SK-N-MC (cell line): ENCODE measurements at regions not wholly inside any gene's neighbourhood (a gene's known extent, or its start where the extent isn't known, plus 50 kb on each side); places are given as distances from the start of the nearest gene placed in this dataset.
"Not testable (repeated sequence)": the region's sequence is repeated elsewhere in the genome, so short reads cannot be mapped to it uniquely, and the experiment has no call there.

Source experiments
- DNase-seq: peaks from one replicate; pipeline ENCODE4 v3.0.0-alpha.2; 2011; ENCODE audit warnings: low read depth, low spot score
- H3K27ac ChIP-seq: fragments of 200-600 bp; sonication (generic); 2 replicates; pipeline ENCODE4 v1.5.1; 2016; ENCODE audit warnings: mixed run types
- H3K36me3 ChIP-seq: fragments of 200-600 bp; sonication (generic); 2 replicates; pipeline ENCODE4 v1.6.1; 2017; ENCODE audit warnings: antibody characterized with exemption, low read length, mixed read lengths; ENCODE audit not compliant: insufficient read depth
- H3K4me3 ChIP-seq: fragments of 200-600 bp; sonication (generic); 2 replicates; pipeline ENCODE4 v1.5.1; 2016
- H3K9ac ChIP-seq: fragments of 200-600 bp; sonication (generic); 2 replicates; pipeline ENCODE4 v1.8.0; 2017; ENCODE audit warnings: mixed run types, mixed read lengths; ENCODE audit not compliant: insufficient read length
- H3K9me3 ChIP-seq: fragments of 200-600 bp; sonication (generic); 2 replicates; pipeline ENCODE4 v1.6.1; 2017; ENCODE audit warnings: low read depth, mild to moderate bottlenecking, antibody characterized with exemption, low read length, moderate library complexity, mixed read lengths
- EZH2 ChIP-seq: fragments of 200-600 bp; sonication (generic); IDR thresholded peaks from one replicate; pipeline ENCODE4 v1.6.1; 2017; ENCODE audit warnings: antibody characterized with exemption
- FOXP2 ChIP-seq: optimal IDR thresholded peaks from 2 replicates; pipeline ENCODE3; 2011; ENCODE audit warnings: mild to moderate bottlenecking, moderate library complexity; ENCODE audit not compliant: insufficient read depth; ENCODE audit errors: extremely low read length, control extremely low read depth
- POLR2AphosphoS5 ChIP-seq: IDR thresholded peaks from 2 replicates; pipeline ENCODE4 v1.6.1; 2012; ENCODE audit warnings: mild to moderate bottlenecking, low read depth, low read length, borderline replicate concordance

DNA sequence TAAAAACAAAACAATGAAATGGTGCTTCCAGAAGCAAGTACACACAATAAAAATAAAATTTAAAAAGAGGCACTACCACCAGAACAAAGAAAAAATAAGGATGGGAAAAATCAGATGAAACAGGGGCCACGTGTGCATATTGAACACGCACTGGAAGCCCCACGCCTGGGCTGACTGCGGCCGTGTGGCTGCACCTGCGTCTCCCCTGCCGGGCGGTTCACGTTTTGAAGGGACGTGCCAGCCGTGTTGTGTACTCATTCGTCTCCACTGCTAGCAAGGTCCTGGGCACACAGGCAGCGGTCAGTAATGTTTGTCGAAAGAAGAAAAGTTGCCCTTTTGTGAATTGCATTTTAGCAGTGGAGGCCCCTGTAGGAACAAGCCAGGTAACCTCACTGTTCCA, 255.9 kb upstream of the RNF32 start:
- no peak overlapping the region for H3K9ac ChIP-seq
- TF ChIP-seq POLR2AphosphoS5, result no peak
- TF ChIP-seq EZH2, result no peak
- TF ChIP-seq FOXP2, result no peak
- H3K36me3 ChIP-seq, result no peaks in the 10 kb centered on the region
- H3K27ac ChIP-seq, result no peak overlapping the region
- no peak overlapping the region for H3K4me3 ChIP-seq
- no peaks in the 10 kb centered on the region for H3K9me3 ChIP-seq
- no peak for DNase-seq

DNA sequence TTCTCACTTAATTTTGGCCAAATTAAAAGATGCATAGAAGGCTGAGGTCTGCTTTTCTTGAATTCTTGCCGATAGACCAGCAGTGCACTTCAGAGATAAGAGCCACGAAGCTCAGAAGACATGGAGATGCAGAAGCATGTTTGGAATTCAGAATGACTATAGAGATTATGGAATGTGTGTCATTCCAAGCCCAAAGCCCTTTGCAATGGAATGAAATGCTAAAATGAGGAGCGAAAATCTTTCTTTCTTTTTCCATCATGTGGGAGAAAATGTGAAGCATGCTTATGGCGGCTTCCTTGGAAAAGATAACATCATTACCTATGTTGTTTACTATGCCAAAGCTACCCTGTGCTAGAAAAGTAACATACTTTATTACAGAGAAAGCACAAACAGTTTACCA, 257.0 kb upstream of the RNF32 start:
- TF ChIP-seq FOXP2 (no peak), EZH2 (no peak), POLR2AphosphoS5 (no peak)
- no peak overlapping the region for H3K27ac ChIP-seq
- no peak overlapping the region for H3K4me3 ChIP-seq
- H3K9ac ChIP-seq, result no peak overlapping the region
- no peak for DNase-seq
- H3K9me3 ChIP-seq, result no peaks in the 10 kb centered on the region
- no peaks in the 10 kb centered on the region for H3K36me3 ChIP-seq

DNA sequence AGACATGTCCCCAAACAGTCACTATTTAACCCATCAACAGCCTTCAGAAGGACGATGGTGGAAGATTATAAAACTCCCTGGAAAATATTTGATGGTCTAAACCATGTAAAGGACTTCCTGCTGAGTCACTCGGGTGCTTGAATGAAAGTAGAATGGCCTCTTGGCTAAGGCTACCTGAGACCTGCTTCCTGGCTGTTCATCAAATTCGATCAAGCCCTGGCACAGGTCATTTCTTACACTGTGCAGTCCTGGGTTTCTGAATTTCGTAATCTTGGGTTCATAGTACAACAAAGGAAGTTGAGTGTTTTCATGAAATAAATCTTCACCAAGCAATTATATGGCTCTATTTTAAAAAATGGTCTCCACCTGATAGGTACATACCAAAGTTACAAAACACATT, 260.3 kb upstream of the RNF32 start:
- no peak for DNase-seq
- Histone ChIP-seq H3K4me3 (no peak overlapping the region), H3K36me3 (no peaks in the 10 kb centered on the region), H3K27ac (no peak overlapping the region), H3K9me3 (no peaks in the 10 kb centered on the region), H3K9ac (no peak overlapping the region)
- no peak for TF ChIP-seq FOXP2
- no peak for TF ChIP-seq POLR2AphosphoS5
- TF ChIP-seq EZH2, result no peak

DNA sequence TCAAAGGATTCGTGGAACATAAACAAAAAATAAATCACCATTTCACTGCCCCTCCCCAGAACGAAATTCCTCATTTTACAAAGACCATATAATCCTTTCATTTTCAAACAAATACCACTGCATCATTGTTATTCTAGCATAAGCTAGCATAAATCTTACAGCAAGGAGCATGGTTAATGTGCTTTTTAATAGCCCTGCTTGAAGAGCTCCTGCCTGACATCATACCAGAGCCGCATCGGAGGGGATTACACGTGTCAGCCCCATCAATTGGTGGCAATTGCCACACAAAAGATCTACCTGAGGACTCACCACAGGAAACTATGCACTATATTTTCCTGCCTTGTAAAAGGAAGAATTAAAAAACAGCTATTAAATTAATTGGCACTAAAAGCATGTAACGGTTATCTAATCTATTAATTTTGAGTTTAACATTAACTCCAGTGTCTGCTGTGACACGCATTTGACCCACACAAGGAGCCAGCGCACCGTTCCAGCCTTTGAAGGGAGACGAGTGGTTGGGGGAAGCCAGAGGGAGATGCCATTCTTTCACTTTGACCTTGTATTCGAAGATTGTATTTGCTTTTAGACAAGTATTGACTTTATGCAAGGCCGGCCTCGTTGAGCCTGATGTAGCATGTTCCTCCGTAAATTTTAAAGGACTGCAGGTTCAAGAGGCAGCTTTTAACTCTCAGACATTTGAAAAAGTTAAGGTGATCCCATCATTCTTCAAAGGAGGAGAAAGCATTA, 261.1 kb upstream of the RNF32 start:
- TF ChIP-seq FOXP2 (no peak), EZH2 (no peak), POLR2AphosphoS5 (no peak)
- DNase-seq, result no peak

DNA sequence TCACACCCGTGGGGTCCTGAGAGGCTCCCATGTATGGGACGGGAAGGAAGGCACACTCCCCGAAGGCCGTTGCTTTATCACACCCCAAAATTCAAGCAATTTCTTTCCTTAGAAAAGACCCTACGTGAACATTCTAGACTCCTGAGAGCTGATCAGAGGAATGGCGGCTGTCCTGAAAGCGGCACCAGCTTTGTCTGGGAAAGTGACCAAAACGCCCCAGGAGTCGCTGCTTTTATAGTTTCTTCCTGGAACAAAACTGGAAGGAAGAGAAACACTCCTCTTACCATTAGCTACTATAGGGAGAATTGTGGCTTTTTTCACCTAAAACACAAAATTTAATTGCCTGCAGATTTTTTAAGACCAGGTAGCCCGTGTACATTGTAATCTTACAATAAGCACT, 261.8 kb upstream of the RNF32 start:
- H3K9me3 ChIP-seq, result no peaks in the 10 kb centered on the region
- H3K4me3 ChIP-seq, result no peak overlapping the region
- TF ChIP-seq POLR2AphosphoS5, result no peak
- no peak for TF ChIP-seq EZH2
- no peak for TF ChIP-seq FOXP2
- no peak overlapping the region for H3K9ac ChIP-seq
- no peak overlapping the region for H3K27ac ChIP-seq
- no peak for DNase-seq
- H3K36me3 ChIP-seq, result no peaks in the 10 kb centered on the region

More for the DNA sequence above, 261.1 kb upstream of the RNF32 start:
- H3K9ac ChIP-seq, result no peak overlapping the region
- H3K4me3 ChIP-seq, result no peak overlapping the region
- H3K27ac ChIP-seq, result no peak overlapping the region
- no peaks in the 10 kb centered on the region for H3K36me3 ChIP-seq
- H3K9me3 ChIP-seq, result no peaks in the 10 kb centered on the region

DNA sequence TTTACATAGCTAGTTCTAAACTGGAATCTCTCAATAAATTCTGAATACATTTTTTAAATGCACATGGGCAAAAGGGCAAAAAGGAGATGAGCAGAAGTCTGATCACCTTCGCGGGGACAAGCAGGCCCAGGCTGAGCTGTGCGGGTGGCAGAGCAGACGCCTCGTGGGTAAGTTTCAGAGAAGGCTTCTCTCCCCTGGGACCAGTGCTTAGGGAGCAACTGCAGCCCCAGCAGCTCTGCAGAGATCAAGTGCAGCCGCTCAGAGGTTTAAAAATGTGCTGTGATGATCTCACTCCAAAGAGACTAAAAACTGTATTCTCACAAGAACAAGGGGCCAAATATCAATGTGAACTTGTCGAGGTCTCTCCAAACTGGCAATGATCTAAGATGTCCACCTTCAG, 264.3 kb upstream of the RNF32 start:
- TF ChIP-seq EZH2, result no peak
- no peak for TF ChIP-seq FOXP2
- TF ChIP-seq POLR2AphosphoS5, result no peak
- DNase-seq, result no peak
- Histone ChIP-seq H3K36me3 (no peaks in the 10 kb centered on the region), H3K4me3 (no peak overlapping the region), H3K9me3 (no peaks in the 10 kb centered on the region), H3K27ac (no peak overlapping the region), H3K9ac (no peak overlapping the region)

DNA sequence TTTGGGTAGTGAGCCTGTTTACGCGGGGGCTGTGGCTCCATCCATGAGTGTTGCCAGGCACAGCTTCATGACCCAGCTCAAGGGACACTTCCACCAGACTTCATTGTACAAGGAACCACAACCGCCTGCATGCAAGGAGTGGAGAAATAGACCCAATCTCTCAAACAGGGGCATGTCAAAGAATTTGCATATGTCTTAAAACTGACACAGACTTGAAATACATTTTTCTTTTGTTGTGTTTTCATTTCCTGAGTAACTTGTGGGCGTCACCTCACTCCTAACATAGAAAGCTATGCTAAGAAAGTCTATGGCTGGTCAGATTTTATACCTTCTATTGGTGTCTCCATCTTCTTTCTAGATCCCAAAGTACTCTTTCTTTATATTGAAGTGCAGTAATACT, 266.2 kb upstream of the RNF32 start:
- H3K4me3 ChIP-seq, result no peak overlapping the region
- no peak for DNase-seq
- no peaks in the 10 kb centered on the region for H3K36me3 ChIP-seq
- no peak overlapping the region for H3K9ac ChIP-seq
- no peak for TF ChIP-seq FOXP2
- TF ChIP-seq EZH2, result no peak
- TF ChIP-seq POLR2AphosphoS5, result no peak
- no peaks in the 10 kb centered on the region for H3K9me3 ChIP-seq
- no peak overlapping the region for H3K27ac ChIP-seq

DNA sequence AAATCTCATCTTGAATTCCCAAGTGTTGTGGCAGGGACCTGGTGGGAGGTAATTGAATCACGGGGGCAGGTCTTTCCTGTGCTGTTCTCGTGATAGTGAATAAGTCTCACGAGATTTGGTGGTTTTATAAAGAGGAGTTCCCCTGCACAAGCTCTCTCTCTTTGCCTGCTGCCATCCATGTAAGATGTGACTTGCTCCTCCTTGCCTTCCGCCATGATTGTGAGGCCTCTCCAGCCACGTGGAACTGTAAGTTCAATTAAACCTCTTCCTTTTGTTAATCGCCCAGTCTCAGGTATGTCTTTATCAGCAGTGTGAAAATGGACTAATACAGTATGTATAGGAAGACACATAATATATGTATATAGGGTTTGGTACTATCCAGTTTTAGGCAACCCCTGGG, 270.6 kb upstream of the RNF32 start:
- not testable (repeated sequence) for H3K9me3 ChIP-seq, H3K36me3 ChIP-seq, H3K4me3 ChIP-seq, DNase-seq, H3K9ac ChIP-seq, H3K27ac ChIP-seq
